Esophagus squamous epithelium (tissue), 5 donors: ENCODE measurements at regions not wholly inside any gene's neighbourhood (a gene's known extent, or its start where the extent isn't known, plus 50 kb on each side); places are given as distances from the start of the nearest gene placed in this dataset.

Experiments
- DNase-seq: peaks from one replicate; lab custom pipeline; 2025; lab: John Stamatoyannopoulos, UW
- H3K27ac ChIP-seq, 4 donors: fragments of 200-600 bp; sonication (generic); one replicate each; pipeline ENCODE4 v1.5.1; 2016 to 2019; ENCODE audit warnings: mild to moderate bottlenecking in 1 of 4
- H3K27me3 ChIP-seq, 4 donors: fragments of 200-600 bp; sonication (generic); 1 replicate in 3 of 4; 2 replicates in 1 of 4; pipeline versions ENCODE4 v1.5.1 to v1.6.0; 2017 to 2021; ENCODE audit warnings: antibody characterized with exemption in 1 of 4
- H3K36me3 ChIP-seq, 3 donors: fragments of 200-600 bp; sonication (generic); one replicate each; pipeline ENCODE4 v1.5.1; 2016 to 2019
- H3K4me1 ChIP-seq, 3 donors: fragments of 200-600 bp; sonication (generic); one replicate each; pipeline ENCODE4 v1.5.1; 2017 to 2019
- H3K4me3 ChIP-seq, 4 donors: fragments of 200-600 bp; sonication (generic); 1 replicate in 3 of 4; 2 replicates in 1 of 4; pipeline ENCODE4 v1.5.1; 2016 to 2019; ENCODE audit warnings: mild to moderate bottlenecking in 2 of 4, moderate library complexity in 1 of 4
- H3K9me3 ChIP-seq, 3 donors: fragments of 200-600 bp; sonication (generic); one replicate each; pipeline ENCODE4 v1.5.1; 2016 to 2019
- POLR2A ChIP-seq, 4 donors: fragments of 450-650 bp; IDR thresholded peaks; one replicate each; pipeline ENCODE4 v1.6.1; 2017; ENCODE audit warnings: antibody characterized with exemption in 4 of 4, mild to moderate bottlenecking in 4 of 4, moderate library complexity in 3 of 4
- WGBS, 2 donors: methylation state at CpG; one replicate each; pipeline ENCODE4 v1.1.5; 2018; 5-methylcytosine and 5-hydroxymethylcytosine counted together
- intact Hi-C: fragments of 100-400 bp; cut with DNase I; formaldehyde crosslinking; loops from one replicate; pipeline ENCODE4 v1.15.0; 2022
- TF ChIP-seq, protein P1 (sequence below), 6 experiments: fragments of 450-650 bp in 4 of 6; fragments of 200-600 bp in 2 of 6; sonication (generic) in 2 of 6; IDR thresholded peaks; one replicate each; pipeline ENCODE4 v1.5.1; 2016 to 2019; ENCODE audit warnings: antibody characterized with exemption in 6 of 6, mild to moderate bottlenecking in 4 of 6, moderate library complexity in 4 of 6
- donor health status: DM: yes; HTN: yes; CAD: no.

DNA sequence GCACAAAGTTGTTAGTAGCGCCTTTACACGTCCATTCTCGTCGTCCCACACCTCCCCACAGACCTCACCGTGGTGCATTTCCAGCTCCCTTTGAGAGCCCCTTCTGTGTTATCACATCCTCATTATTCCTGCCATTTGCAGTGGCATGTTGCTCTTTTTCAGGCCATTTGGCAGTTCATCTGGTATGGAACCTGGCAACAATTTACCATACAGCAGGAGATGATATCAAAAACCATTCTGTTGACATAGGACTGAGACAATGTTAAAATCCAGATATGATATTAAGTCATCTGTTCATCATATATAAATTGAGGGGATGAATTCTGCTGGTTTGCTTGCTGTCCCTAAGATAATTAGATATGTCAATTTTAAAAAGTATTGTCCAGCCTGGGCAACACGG lies 83.0 kb downstream of the TMEM174 start:
- H3K4me1 ChIP-seq = no peaks in the 10 kb centered on the region
- no peaks in the 10 kb centered on the region for H3K36me3 ChIP-seq
- intact Hi-C loops = no loop called here
- H3K27me3 ChIP-seq = no peaks in the 10 kb centered on the region
- H3K4me3 ChIP-seq = no peak overlapping the region
- H3K27ac ChIP-seq = no peak overlapping the region
- no peak for DNase-seq
- TF ChIP-seq, protein P1, sequence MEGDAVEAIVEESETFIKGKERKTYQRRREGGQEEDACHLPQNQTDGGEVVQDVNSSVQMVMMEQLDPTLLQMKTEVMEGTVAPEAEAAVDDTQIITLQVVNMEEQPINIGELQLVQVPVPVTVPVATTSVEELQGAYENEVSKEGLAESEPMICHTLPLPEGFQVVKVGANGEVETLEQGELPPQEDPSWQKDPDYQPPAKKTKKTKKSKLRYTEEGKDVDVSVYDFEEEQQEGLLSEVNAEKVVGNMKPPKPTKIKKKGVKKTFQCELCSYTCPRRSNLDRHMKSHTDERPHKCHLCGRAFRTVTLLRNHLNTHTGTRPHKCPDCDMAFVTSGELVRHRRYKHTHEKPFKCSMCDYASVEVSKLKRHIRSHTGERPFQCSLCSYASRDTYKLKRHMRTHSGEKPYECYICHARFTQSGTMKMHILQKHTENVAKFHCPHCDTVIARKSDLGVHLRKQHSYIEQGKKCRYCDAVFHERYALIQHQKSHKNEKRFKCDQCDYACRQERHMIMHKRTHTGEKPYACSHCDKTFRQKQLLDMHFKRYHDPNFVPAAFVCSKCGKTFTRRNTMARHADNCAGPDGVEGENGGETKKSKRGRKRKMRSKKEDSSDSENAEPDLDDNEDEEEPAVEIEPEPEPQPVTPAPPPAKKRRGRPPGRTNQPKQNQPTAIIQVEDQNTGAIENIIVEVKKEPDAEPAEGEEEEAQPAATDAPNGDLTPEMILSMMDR (IDR thresholded peaks at IDR 0.05) = no peak
- TF ChIP-seq POLR2A (IDR thresholded peaks at IDR 0.05) = no peak
- WGBS, 2 donors = 65 to 77% methylated on average over 6 of the region's 6 CpGs
- peaks cover 0 to 2% (median 0%) of the 10 kb centered on the region in 3 donors for H3K9me3 ChIP-seq

GRCh38 chr5:73254642-73255041 lies 81.6 kb downstream of the TMEM174 start:
- DNase-seq = no peak
- Histone ChIP-seq H3K4me1 (no peaks in the 10 kb centered on the region), H3K27me3 (no peaks in the 10 kb centered on the region), H3K27ac (no peak overlapping the region), H3K36me3 (no peaks in the 10 kb centered on the region), H3K4me3 (no peak overlapping the region), H3K9me3 (peaks cover 0 to 2% (median 0%) of the 10 kb centered on the region in 3 donors)
- intact Hi-C loops = no loop called here
- 41 to 45% methylated on average over 3 of the region's 3 CpGs for WGBS, 2 donors
- TF ChIP-seq, protein P1 (IDR thresholded peaks at IDR 0.05) = no peak
- TF ChIP-seq POLR2A (IDR thresholded peaks at IDR 0.05) = no peak

GRCh38 chr5:73253047-73253660 lies 80.2 kb downstream of the TMEM174 start:
- intact Hi-C loops = no loop called here
- no peaks in the 10 kb centered on the region for H3K27me3 ChIP-seq
- H3K4me1 ChIP-seq = no peaks in the 10 kb centered on the region
- no peaks in the 10 kb centered on the region for H3K36me3 ChIP-seq
- no peak for DNase-seq
- no peak overlapping the region for H3K4me3 ChIP-seq
- H3K27ac ChIP-seq = no peak overlapping the region
- TF ChIP-seq, protein P1 (IDR thresholded peaks at IDR 0.05) = no peak
- no peak for TF ChIP-seq POLR2A (IDR thresholded peaks at IDR 0.05)
- peaks cover 0 to 2% (median 0%) of the 10 kb centered on the region in 3 donors for H3K9me3 ChIP-seq
- WGBS, 2 donors = 78 to 91% methylated on average over 3 of the region's 3 CpGs

GRCh38 chr5:73250645-73251044 lies 77.7 kb downstream of the TMEM174 start:
- H3K9me3 ChIP-seq = no peaks in the 10 kb centered on the region
- H3K36me3 ChIP-seq = no peaks in the 10 kb centered on the region
- H3K4me3 ChIP-seq = no peak overlapping the region
- 48 to 77% methylated on average over 2 of the region's 2 CpGs for WGBS, 2 donors
- no peak overlapping the region for H3K27ac ChIP-seq
- peaks cover 0 to 7% (median 0%) of the 10 kb centered on the region in 4 donors for H3K27me3 ChIP-seq
- intact Hi-C loops = no loop called here
- DNase-seq = no peak
- TF ChIP-seq, protein P1 (IDR thresholded peaks at IDR 0.05) = no peak
- TF ChIP-seq POLR2A (IDR thresholded peaks at IDR 0.05) = no peak
- no peaks in the 10 kb centered on the region for H3K4me1 ChIP-seq

GRCh38 chr5:73242735-73243134 lies 69.7 kb downstream of the TMEM174 start:
- DNase-seq = no peak
- intact Hi-C loops = no loop called here
- peaks cover 0 to 24% (median 0%) of the 10 kb centered on the region in 4 donors for H3K27me3 ChIP-seq
- 69 to 87% methylated on average over 2 of the region's 2 CpGs for WGBS, 2 donors
- H3K9me3 ChIP-seq = no peaks in the 10 kb centered on the region
- no peaks in the 10 kb centered on the region for H3K4me1 ChIP-seq
- H3K27ac ChIP-seq = no peak overlapping the region
- no peak overlapping the region for H3K4me3 ChIP-seq
- TF ChIP-seq, protein P1 (IDR thresholded peaks at IDR 0.05) = no peak
- no peak for TF ChIP-seq POLR2A (IDR thresholded peaks at IDR 0.05)
- no peaks in the 10 kb centered on the region for H3K36me3 ChIP-seq
